ENCODE measurements at regions not wholly inside any gene's neighbourhood (a gene's known extent, or its start where the extent isn't known, plus 50 kb on each side); places are given as distances from the start of the nearest gene placed in this dataset.

- no peak for TF ChIP-seq CTCF (IDR thresholded peaks at IDR 0.05)
Observed at GRCh38 chrX:95995583-95995982, 689.1 kb upstream of the DIAPH2 start.

GRCh38 chrX:95996294-95996693 is 688.3 kb upstream of the DIAPH2 start:
- no peak for TF ChIP-seq CTCF (IDR thresholded peaks at IDR 0.05)

- no peak for TF ChIP-seq CTCF (IDR thresholded peaks at IDR 0.05)
Observed at GRCh38 chrX:96002431-96002830, 682.2 kb upstream of the DIAPH2 start.

GRCh38 chrX:96004386-96004785 is 680.3 kb upstream of the DIAPH2 start:
- TF ChIP-seq CTCF (IDR thresholded peaks at IDR 0.05) = no peak

- TF ChIP-seq CTCF (IDR thresholded peaks at IDR 0.05) = no peak
Observed at GRCh38 chrX:96006281-96006680, 678.4 kb upstream of the DIAPH2 start.

GRCh38 chrX:96027407-96027806 is 657.2 kb upstream of the DIAPH2 start:
- no peak for TF ChIP-seq CTCF (IDR thresholded peaks at IDR 0.05)

- no peak for TF ChIP-seq CTCF (IDR thresholded peaks at IDR 0.05)
Observed at GRCh38 chrX:96052078-96052477, 632.6 kb upstream of the DIAPH2 start.

GRCh38 chrX:96081891-96082290 is 602.8 kb upstream of the DIAPH2 start:
- no peak for TF ChIP-seq CTCF (IDR thresholded peaks at IDR 0.05)
